ENCODE measurements at regions not wholly inside any gene's neighbourhood (a gene's known extent, or its start where the extent isn't known, plus 50 kb on each side); places are given as distances from the start of the nearest gene placed in this dataset.

GRCh38 chr7:17589671-17590070 is 291.2 kb downstream of the AHR start:
- Histone ChIP-seq H3K9me2 (replicated peaks; ENCODE audit: low read depth, low read length) (no peaks in the 10 kb centered on the region), H3K36me3 (ENCODE audit: insufficient read depth, low read length) (no peaks in the 10 kb centered on the region), H2AFZ (ENCODE audit: low read length) (no peak overlapping the region), H3K9me3 (ENCODE audit: insufficient read depth, low read depth, low read length) (no peaks in the 10 kb centered on the region), H3K4me3 (ENCODE audit: low read length, poor library complexity, severe bottlenecking) (no peak overlapping the region), H3F3A (ENCODE audit: low read depth) (no peaks in the 10 kb centered on the region), H3K4me1 (ENCODE audit: insufficient read depth, low read length, poor library complexity, severe bottlenecking) (no peaks in the 10 kb centered on the region), H3K4me2 (ENCODE audit: low read depth, low read length, poor library complexity, severe bottlenecking) (no peak overlapping the region), H3K79me2 (ENCODE audit: insufficient read depth, low read length) (no peaks in the 10 kb centered on the region), H3K27me3 (ENCODE audit: insufficient read depth, low read length, poor library complexity, severe bottlenecking) (peaks cover 19% of the 10 kb centered on the region), H3K9ac (ENCODE audit: low read depth, low read length, poor library complexity, severe bottlenecking) (no peak overlapping the region), H4K20me1 (ENCODE audit: insufficient read depth, low read length, poor library complexity, severe bottlenecking) (no peaks in the 10 kb centered on the region)
- no peak for TF ChIP-seq EZH2phosphoT487 (IDR thresholded peaks at IDR 0.05; ENCODE audit: borderline replicate concordance)
- no peak for TF ChIP-seq CTCF (conservative IDR thresholded peaks at IDR 0.05; ENCODE audit: low read length)

DNA sequence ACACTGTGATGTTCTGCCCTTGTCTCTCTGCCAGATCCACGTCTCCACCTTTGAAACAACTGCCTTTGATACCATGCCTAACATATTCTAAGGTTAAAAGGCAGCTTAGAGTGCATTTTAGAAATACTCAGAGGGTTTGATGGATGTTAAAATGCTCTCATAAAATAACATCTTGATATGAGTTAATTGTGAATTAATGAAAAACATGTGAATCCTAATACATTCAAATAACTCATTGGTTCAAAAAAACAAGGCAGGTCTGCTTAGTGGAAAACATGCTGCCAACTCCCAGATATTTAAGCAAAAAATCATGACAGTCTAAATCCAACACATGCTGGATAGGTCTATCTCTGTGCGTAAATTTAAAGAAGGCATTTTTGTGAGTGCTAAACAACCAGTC is 291.8 kb downstream of the AHR start:
- Histone ChIP-seq H3K9me2 (replicated peaks; ENCODE audit: low read depth, low read length) (no peaks in the 10 kb centered on the region), H3K27me3 (ENCODE audit: insufficient read depth, low read length, poor library complexity, severe bottlenecking) (peaks cover 19% of the 10 kb centered on the region), H3F3A (ENCODE audit: low read depth) (no peaks in the 10 kb centered on the region), H3K4me2 (ENCODE audit: low read depth, low read length, poor library complexity, severe bottlenecking) (no peak overlapping the region), H3K9me3 (ENCODE audit: insufficient read depth, low read depth, low read length) (no peaks in the 10 kb centered on the region), H3K4me3 (ENCODE audit: low read length, poor library complexity, severe bottlenecking) (no peak overlapping the region), H3K36me3 (ENCODE audit: insufficient read depth, low read length) (no peaks in the 10 kb centered on the region), H3K9ac (ENCODE audit: low read depth, low read length, poor library complexity, severe bottlenecking) (no peak overlapping the region), H3K4me1 (ENCODE audit: insufficient read depth, low read length, poor library complexity, severe bottlenecking) (no peaks in the 10 kb centered on the region), H3K79me2 (ENCODE audit: insufficient read depth, low read length) (no peaks in the 10 kb centered on the region), H4K20me1 (ENCODE audit: insufficient read depth, low read length, poor library complexity, severe bottlenecking) (no peaks in the 10 kb centered on the region), H2AFZ (ENCODE audit: low read length) (no peak overlapping the region)
- TF ChIP-seq EZH2phosphoT487 (IDR thresholded peaks at IDR 0.05; ENCODE audit: borderline replicate concordance) (no peak), CTCF (conservative IDR thresholded peaks at IDR 0.05; ENCODE audit: low read length) (no peak)

GRCh38 chr7:17593819-17594419 is 295.5 kb downstream of the AHR start:
- no peak overlapping the region for H3K4me3 ChIP-seq (ENCODE audit: low read length, poor library complexity, severe bottlenecking)
- no peaks in the 10 kb centered on the region for H3K79me2 ChIP-seq (ENCODE audit: insufficient read depth, low read length)
- no peak overlapping the region for H3K9ac ChIP-seq (ENCODE audit: low read depth, low read length, poor library complexity, severe bottlenecking)
- H3K4me1 ChIP-seq (ENCODE audit: insufficient read depth, low read length, poor library complexity, severe bottlenecking): no peaks in the 10 kb centered on the region
- no peaks in the 10 kb centered on the region for H3F3A ChIP-seq (ENCODE audit: low read depth)
- peaks cover 10% of the 10 kb centered on the region for H3K27me3 ChIP-seq (ENCODE audit: insufficient read depth, low read length, poor library complexity, severe bottlenecking)
- H3K4me2 ChIP-seq (ENCODE audit: low read depth, low read length, poor library complexity, severe bottlenecking): no peak overlapping the region
- H3K9me3 ChIP-seq (ENCODE audit: insufficient read depth, low read depth, low read length): no peaks in the 10 kb centered on the region
- no peak overlapping the region for H2AFZ ChIP-seq (ENCODE audit: low read length)
- H4K20me1 ChIP-seq (ENCODE audit: insufficient read depth, low read length, poor library complexity, severe bottlenecking): no peaks in the 10 kb centered on the region
- no peaks in the 10 kb centered on the region for H3K9me2 ChIP-seq (replicated peaks; ENCODE audit: low read depth, low read length)
- H3K36me3 ChIP-seq (ENCODE audit: insufficient read depth, low read length): no peaks in the 10 kb centered on the region
- TF ChIP-seq CTCF (conservative IDR thresholded peaks at IDR 0.05; ENCODE audit: low read length) (no peak), EZH2phosphoT487 (IDR thresholded peaks at IDR 0.05; ENCODE audit: borderline replicate concordance) (no peak)

All from Loucy (cell line).